Keratinocyte (primary cell): ENCODE measurements at regions not wholly inside any gene's neighbourhood (a gene's known extent, or its start where the extent isn't known, plus 50 kb on each side); places are given as distances from the start of the nearest gene placed in this dataset.

Experiments
- DNase-seq: peaks from one replicate; pipeline ENCODE4 v3.0.0-alpha.2; 2011; ENCODE audit warnings: low read depth, missing footprints, low spot score
- FAIRE-seq: peaks from 2 replicates; lab custom pipeline; 2011; peaks lifted over from hg19 to GRCh38; lab: Jason Lieb, UNC
- H2AFZ ChIP-seq: 2 replicates; pipeline ENCODE4 v1.6.0; 2012; ENCODE audit warnings: low read length, control low read depth, inconsistent platforms; ENCODE audit not compliant: control insufficient read depth
- H3K27ac ChIP-seq: 2 replicates; pipeline ENCODE4 v1.5.1; 2011; ENCODE audit warnings: low read length; ENCODE audit not compliant: control insufficient read depth, insufficient read depth
- H3K27me3 ChIP-seq: 3 replicates; pipeline ENCODE4 v1.6.0; 2011; ENCODE audit warnings: low read length; ENCODE audit not compliant: control insufficient read depth, insufficient read depth; ENCODE audit errors: extremely low read depth
- H3K36me3 ChIP-seq, 2 experiments: 2 replicates in 1 of 2; 3 replicates in 1 of 2; pipeline ENCODE4 v1.5.1; 2011; ENCODE audit warnings: low read length in 2 of 2, mild to moderate bottlenecking in 1 of 2; ENCODE audit not compliant: control insufficient read depth in 2 of 2, insufficient read depth in 2 of 2; ENCODE audit errors: extremely low read depth in 1 of 2
- H3K4me1 ChIP-seq: 3 replicates; pipeline ENCODE4 v1.5.1; 2011; ENCODE audit warnings: low read length; ENCODE audit not compliant: control insufficient read depth, insufficient read depth; ENCODE audit errors: extremely low read depth
- H3K4me2 ChIP-seq: 3 replicates; pipeline ENCODE4 v1.6.0; 2011; ENCODE audit warnings: low read depth, low read length; ENCODE audit not compliant: control insufficient read depth, insufficient read depth; ENCODE audit errors: extremely low read depth
- H3K4me3 ChIP-seq, 3 experiments: fragments of 200-600 bp in 1 of 3; sonication (generic) in 1 of 3; 2 replicates in 2 of 3; 3 replicates in 1 of 3; pipeline ENCODE4 v1.5.1; 2011 to 2016; ENCODE audit warnings: low read length in 3 of 3, mild to moderate bottlenecking in 3 of 3, control low read depth in 2 of 3, inconsistent platforms in 1 of 3, low read depth in 1 of 3, mixed read lengths in 1 of 3, mixed run types in 1 of 3, moderate library complexity in 1 of 3; ENCODE audit not compliant: control insufficient read depth in 2 of 3, insufficient read depth in 2 of 3; ENCODE audit errors: extremely low read depth in 1 of 3
- H3K79me2 ChIP-seq: 2 replicates; pipeline ENCODE4 v1.6.0; 2012; ENCODE audit warnings: low read length; ENCODE audit not compliant: control insufficient read depth, insufficient read depth
- H3K9ac ChIP-seq: 3 replicates; pipeline ENCODE4 v1.6.0; 2011; ENCODE audit warnings: low read length; ENCODE audit not compliant: control insufficient read depth, insufficient read depth; ENCODE audit errors: extremely low read depth
- H3K9me1 ChIP-seq: 3 replicates; pipeline ENCODE4 v1.6.0; 2011; ENCODE audit warnings: low read length; ENCODE audit not compliant: control insufficient read depth, insufficient read depth; ENCODE audit errors: extremely low read depth
- H3K9me3 ChIP-seq: 2 replicates; pipeline ENCODE4 v1.5.1; 2012; ENCODE audit warnings: low read depth, low read length; ENCODE audit not compliant: control insufficient read depth
- H4K20me1 ChIP-seq: 3 replicates; pipeline ENCODE4 v1.6.0; 2011; ENCODE audit warnings: low read length; ENCODE audit not compliant: control insufficient read depth, insufficient read depth; ENCODE audit errors: extremely low read depth
- EZH2 ChIP-seq: IDR thresholded peaks from one replicate; pipeline ENCODE4 v1.6.1; 2012; ENCODE audit warnings: inconsistent platforms, mild to moderate bottlenecking, low read length, moderate library complexity
- dilution Hi-C: fragments of 300-500 bp; cut with MboI; formaldehyde crosslinking; loops from one replicate; pipeline ENCODE4 v1.7.0; 2020; ENCODE audit warnings: low sequenced_read_pairs; ENCODE audit not compliant: extremely low pct_ligation_motif_present
- TF ChIP-seq, protein P1 (sequence below), 3 experiments: IDR thresholded peaks in 1 of 3; conservative IDR thresholded peaks in 1 of 3; optimal IDR thresholded peaks in 1 of 3; 2 replicates in 2 of 3; 3 replicates in 1 of 3; pipeline versions ENCODE3 to v1.5.1; 2011; ENCODE audit warnings: low read length in 3 of 3, mild to moderate bottlenecking in 3 of 3, moderate library complexity in 2 of 3, control low read depth in 1 of 3, inconsistent platforms in 1 of 3; ENCODE audit not compliant: insufficient read depth in 2 of 3; ENCODE audit errors: extremely low read depth in 1 of 3

DNA sequence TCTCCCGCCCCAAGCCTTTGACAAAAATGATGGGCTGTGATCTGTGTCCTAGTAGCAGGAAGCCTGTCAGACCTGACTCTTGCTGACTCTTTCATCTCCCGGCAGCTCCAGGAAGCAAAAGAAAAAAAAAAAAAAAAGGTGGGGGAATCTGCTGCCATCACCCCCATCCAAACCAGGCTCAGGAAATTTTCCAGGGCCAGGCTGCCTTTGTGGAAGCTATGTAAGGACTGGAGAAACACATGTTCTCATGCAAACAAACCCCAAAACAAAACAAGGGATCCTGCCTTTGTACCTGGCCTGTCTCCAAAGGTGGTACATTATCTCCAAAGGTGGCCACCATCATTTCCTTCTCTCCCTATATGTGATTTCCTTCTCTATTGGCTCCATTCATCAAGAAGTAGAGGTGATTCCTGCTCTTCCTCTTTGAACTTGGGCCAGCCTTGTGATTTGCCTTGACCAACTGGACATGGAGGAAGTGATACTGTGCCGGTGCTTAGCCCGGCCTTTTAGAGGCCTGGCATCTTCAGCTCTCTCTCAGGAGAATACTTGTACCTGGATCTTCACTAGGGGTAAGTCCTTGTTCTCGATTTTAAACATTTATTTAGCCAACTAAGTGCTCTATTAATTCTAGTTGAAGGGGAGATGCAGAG is 192.2 kb upstream of the SVIL start:
- H3K36me3 ChIP-seq: no peaks in the 10 kb centered on the region
- peak; percentile 62 for FAIRE-seq
- peak overlapping the region; percentile 23 for H3K9ac ChIP-seq
- H3K4me3 ChIP-seq: peak overlapping the region in 1 of 3 experiments; percentile 8
- no peaks in the 10 kb centered on the region for H3K9me1 ChIP-seq
- H3K27ac ChIP-seq: peak overlapping the region; percentile 30
- peak overlapping the region; percentile 61 for H3K4me2 ChIP-seq
- no peaks in the 10 kb centered on the region for H3K9me3 ChIP-seq
- H3K4me1 ChIP-seq: peaks cover 20% of the 10 kb centered on the region
- no peaks in the 10 kb centered on the region for H4K20me1 ChIP-seq
- DNase-seq: no peak
- H3K27me3 ChIP-seq: no peaks in the 10 kb centered on the region
- TF ChIP-seq, protein P1, sequence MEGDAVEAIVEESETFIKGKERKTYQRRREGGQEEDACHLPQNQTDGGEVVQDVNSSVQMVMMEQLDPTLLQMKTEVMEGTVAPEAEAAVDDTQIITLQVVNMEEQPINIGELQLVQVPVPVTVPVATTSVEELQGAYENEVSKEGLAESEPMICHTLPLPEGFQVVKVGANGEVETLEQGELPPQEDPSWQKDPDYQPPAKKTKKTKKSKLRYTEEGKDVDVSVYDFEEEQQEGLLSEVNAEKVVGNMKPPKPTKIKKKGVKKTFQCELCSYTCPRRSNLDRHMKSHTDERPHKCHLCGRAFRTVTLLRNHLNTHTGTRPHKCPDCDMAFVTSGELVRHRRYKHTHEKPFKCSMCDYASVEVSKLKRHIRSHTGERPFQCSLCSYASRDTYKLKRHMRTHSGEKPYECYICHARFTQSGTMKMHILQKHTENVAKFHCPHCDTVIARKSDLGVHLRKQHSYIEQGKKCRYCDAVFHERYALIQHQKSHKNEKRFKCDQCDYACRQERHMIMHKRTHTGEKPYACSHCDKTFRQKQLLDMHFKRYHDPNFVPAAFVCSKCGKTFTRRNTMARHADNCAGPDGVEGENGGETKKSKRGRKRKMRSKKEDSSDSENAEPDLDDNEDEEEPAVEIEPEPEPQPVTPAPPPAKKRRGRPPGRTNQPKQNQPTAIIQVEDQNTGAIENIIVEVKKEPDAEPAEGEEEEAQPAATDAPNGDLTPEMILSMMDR (optimal IDR thresholded peaks at IDR 0.05 in 1 of 3, IDR thresholded peaks at IDR 0.05 in 1 of 3, conservative IDR thresholded peaks at IDR 0.05 in 1 of 3; ENCODE audit: extremely low read depth in 1 of 3, insufficient read depth in 2 of 3, low read length in 3 of 3): no peak
- TF ChIP-seq EZH2: no peak
- H2AFZ ChIP-seq: peak overlapping the region; percentile 59
- H3K79me2 ChIP-seq: no peaks in the 10 kb centered on the region
- dilution Hi-C loops: no loop called here

DNA sequence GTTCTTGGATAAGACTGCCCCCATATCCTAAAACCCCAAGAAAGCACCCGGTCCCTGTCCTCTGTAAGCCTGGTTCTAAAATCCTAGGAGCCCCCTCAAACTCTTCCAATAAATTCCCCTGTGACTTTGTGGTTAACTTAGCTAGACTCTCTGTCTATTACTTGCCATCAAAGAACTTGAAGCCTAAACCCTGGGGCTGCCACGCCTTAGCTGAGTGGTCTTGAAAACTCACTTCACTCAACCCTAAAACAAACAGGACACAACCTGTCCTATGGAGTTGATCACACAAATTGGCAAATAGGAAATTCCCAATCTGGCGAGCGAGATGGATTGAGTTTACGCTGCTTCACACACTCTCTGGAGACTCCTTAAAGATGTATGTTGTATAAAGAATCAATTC is 191.4 kb upstream of the SVIL start:
- Histone ChIP-seq H4K20me1 (no peaks in the 10 kb centered on the region), H3K36me3 (no peaks in the 10 kb centered on the region), H3K9me1 (no peaks in the 10 kb centered on the region), H3K4me1 (peaks cover 20% of the 10 kb centered on the region), H3K4me3 (peak overlapping the region in 1 of 3 experiments; percentile 8), H3K4me2 (peak overlapping the region; percentile 61), H2AFZ (peak overlapping the region; percentile 59), H3K9ac (peak overlapping the region; percentile 23), H3K27me3 (no peaks in the 10 kb centered on the region), H3K9me3 (no peaks in the 10 kb centered on the region), H3K79me2 (no peaks in the 10 kb centered on the region), H3K27ac (peak overlapping the region; percentile 30)
- DNase-seq: peak; percentile 32
- no peak for TF ChIP-seq EZH2
- TF ChIP-seq, protein P1 (optimal IDR thresholded peaks at IDR 0.05 in 1 of 3, IDR thresholded peaks at IDR 0.05 in 1 of 3, conservative IDR thresholded peaks at IDR 0.05 in 1 of 3; ENCODE audit: extremely low read depth in 1 of 3, insufficient read depth in 2 of 3, low read length in 3 of 3): no peak
- peak; percentile 57 for FAIRE-seq
- dilution Hi-C loops: no loop called here
